HepG2 (cell line): ENCODE measurements at regions not wholly inside any gene's neighbourhood (a gene's known extent, or its start where the extent isn't known, plus 50 kb on each side); places are given as distances from the start of the nearest gene placed in this dataset.

Experiments
- ATAC-seq: fragments of 200-7000 bp; cut with Tn5 transposase; 3 replicates; pipeline ENCODE4 v1.9.1; 2020; ENCODE audit warnings: mild to moderate bottlenecking, moderate library complexity
- BruUV-seq: library from RNA; stranded (reverse); fragments of 400-500 nt; replicated peaks from 2 replicates; lab custom pipeline; 2021; lab: Mats Ljungman, UMichigan
- CTCF ChIA-PET: fragments of 300-600 bp; formaldehyde crosslinking; extraction: SDS; loops from one replicate; lab custom pipeline; 2021; ENCODE audit warnings: low total read pairs, inconsistent platforms, low intra/inter-chr PET ratio; lab: Yijun Ruan, JAX
- POLR2A ChIA-PET: fragments of 350-600 bp; sonication (Branson Sonifier 250); formaldehyde crosslinking; loops from one replicate; lab custom pipeline; 2020; ENCODE audit warnings: antibody characterized with exemption, inconsistent platforms; lab: Yijun Ruan, JAX
- DNase-seq: peaks from one replicate; pipeline ENCODE4 v3.0.0-alpha.2; 2015; ENCODE audit warnings: low spot score
- FAIRE-seq: peaks from 3 replicates; lab custom pipeline; 2011; peaks lifted over from hg19 to GRCh38; lab: Jason Lieb, UNC
- H2AFZ ChIP-seq: one replicate; pipeline ENCODE4 v1.6.1; 2011; ENCODE audit warnings: low read length, inconsistent platforms
- H3K27ac ChIP-seq: fragments of 300-600 bp; 3 replicates; pipeline ENCODE4 v1.8.0; 2011; ENCODE audit warnings: mixed run types, mild to moderate bottlenecking, mixed read lengths, low read length, inconsistent platforms; ENCODE audit not compliant: insufficient read depth; ENCODE audit errors: extremely low read length
- H3K27me3 ChIP-seq, 2 experiments: fragments of 200-600 bp in 1 of 2; 2 replicates in 1 of 2; 3 replicates in 1 of 2; pipeline versions ENCODE4 v1.6.0 to v1.8.0; 2011; ENCODE audit warnings: low read length in 2 of 2, mild to moderate bottlenecking in 2 of 2, moderate library complexity in 2 of 2, inconsistent platforms in 1 of 2; ENCODE audit not compliant: insufficient read depth in 2 of 2, control insufficient read depth in 1 of 2
- H3K36me3 ChIP-seq, 2 experiments: fragments of 200-600 bp in 1 of 2; replicated peaks in 1 of 2; 2 replicates in 1 of 2; 3 replicates in 1 of 2; pipeline versions ENCODE4 v1.5.1 to v1.8.0; 2011; ENCODE audit warnings: low read length in 2 of 2, inconsistent platforms in 1 of 2; ENCODE audit not compliant: insufficient read depth in 2 of 2, control insufficient read depth in 1 of 2
- H3K4me1 ChIP-seq: 2 replicates; pipeline ENCODE4 v1.5.1; 2012; ENCODE audit warnings: low read length, inconsistent platforms; ENCODE audit not compliant: insufficient read depth
- H3K4me2 ChIP-seq: 2 replicates; pipeline ENCODE4 v1.6.0; 2011; ENCODE audit warnings: low read depth, low read length, inconsistent platforms
- H3K4me3 ChIP-seq, 3 experiments: fragments of 200-600 bp in 1 of 3; sonication (generic), shearing (Covaris generic) in 1 of 3; replicated peaks in 1 of 3; 2 replicates each; pipeline ENCODE4 v1.5.1; 2011 to 2016; ENCODE audit warnings: low read length in 3 of 3, inconsistent platforms in 2 of 3, low read depth in 2 of 3, mild to moderate bottlenecking in 2 of 3, control low read depth in 1 of 3, mixed read lengths in 1 of 3; ENCODE audit not compliant: insufficient read depth in 1 of 3
- H3K79me2 ChIP-seq: one replicate; pipeline ENCODE4 v1.6.1; 2011; ENCODE audit warnings: low read length, inconsistent platforms; ENCODE audit not compliant: insufficient read depth
- H3K9ac ChIP-seq: 2 replicates; pipeline ENCODE4 v1.6.0; 2011; ENCODE audit warnings: mild to moderate bottlenecking, low read depth, low read length, inconsistent platforms; ENCODE audit not compliant: insufficient read depth
- H3K9me3 ChIP-seq: 2 replicates; pipeline ENCODE4 v1.5.1; 2012; ENCODE audit warnings: mild to moderate bottlenecking, low read length
- H4K20me1 ChIP-seq: 2 replicates; pipeline ENCODE4 v1.6.0; 2011; ENCODE audit warnings: inconsistent platforms, mild to moderate bottlenecking, low read length, moderate library complexity; ENCODE audit not compliant: insufficient read depth
- AFF4 ChIP-seq: sonication (generic); formaldehyde crosslinking; IDR thresholded peaks from 2 replicates; pipeline ENCODE4 v1.4.0; 2020; ENCODE audit warnings: missing genetic modification reagents
- ELF3 ChIP-seq: IDR thresholded peaks from 2 replicates; pipeline ENCODE4 v1.6.1; 2016; ENCODE audit warnings: missing genetic modification reagents, missing compliant biosample characterization
- ETV6 ChIP-seq: sonication (generic); formaldehyde crosslinking; conservative IDR thresholded peaks from 2 replicates; pipeline ENCODE4 v1.4.0; 2020; ENCODE audit warnings: missing genetic modification reagents
- KLF15 ChIP-seq: sonication (generic); formaldehyde crosslinking; IDR thresholded peaks from 2 replicates; pipeline ENCODE4 v1.8.1; 2023; ENCODE audit warnings: borderline replicate concordance, mild to moderate bottlenecking, inconsistent platforms, missing genetic modification reagents, mixed read lengths
- MIER3 ChIP-seq: IDR thresholded peaks from 2 replicates; pipeline ENCODE4 v1.6.1; 2016; ENCODE audit warnings: missing compliant biosample characterization, borderline replicate concordance
- TFE3 ChIP-seq: IDR thresholded peaks from 2 replicates; pipeline ENCODE4 v1.6.1; 2016
- ZNF230 ChIP-seq: sonication (generic); formaldehyde crosslinking; IDR thresholded peaks from 2 replicates; pipeline ENCODE4 v1.4.0; 2020; ENCODE audit warnings: mild to moderate bottlenecking, missing genetic modification reagents
- ZNF292 ChIP-seq: sonication (generic); formaldehyde crosslinking; IDR thresholded peaks from 2 replicates; pipeline ENCODE4 v1.8.1; 2022; ENCODE audit warnings: mild to moderate bottlenecking, low read depth, missing genetic modification reagents, borderline replicate concordance
- ZNF30 ChIP-seq: sonication (generic); formaldehyde crosslinking; IDR thresholded peaks from 2 replicates; pipeline ENCODE4 v1.5.0; 2020; ENCODE audit warnings: mild to moderate bottlenecking, missing genetic modification reagents
- ZNF451 ChIP-seq: sonication (generic); formaldehyde crosslinking; IDR thresholded peaks from 2 replicates; pipeline ENCODE4 v1.5.0; 2020; ENCODE audit warnings: mild to moderate bottlenecking, missing genetic modification reagents
- ZNF674 ChIP-seq: sonication (generic); formaldehyde crosslinking; IDR thresholded peaks from 2 replicates; pipeline ENCODE4 v1.5.0; 2020; ENCODE audit warnings: low read depth, mild to moderate bottlenecking, missing genetic modification reagents
- ZNF772 ChIP-seq: sonication (generic); formaldehyde crosslinking; IDR thresholded peaks from 2 replicates; pipeline ENCODE4 v1.5.0; 2020; ENCODE audit warnings: mild to moderate bottlenecking, missing genetic modification reagents
- WGBS: methylation state at CpG from one replicate; pipeline ENCODE4 v1.1.6; 2017; ENCODE audit warnings: low lambda C conversion rate; 5-methylcytosine and 5-hydroxymethylcytosine counted together
- in situ Hi-C: cut with HindIII; loops from 2 replicates; pipeline ENCODE4 v1.10.0; 2017; ENCODE audit warnings: low pct_unique_long_range_greater_than_20kb; ENCODE audit not compliant: extremely low pct_ligation_motif_present
- intact Hi-C: fragments of 100-400 bp; cut with micrococcal nuclease; formaldehyde crosslinking; loops from one replicate; pipeline ENCODE4 v1.10.0; 2022; ENCODE audit not compliant: unreplicated experiment
- TF ChIP-seq, protein P1 (sequence below): sonication (generic); formaldehyde crosslinking; IDR thresholded peaks from 2 replicates; pipeline ENCODE4 v1.4.0; 2020; ENCODE audit warnings: missing genetic modification reagents

- CTCF ChIA-PET = no interaction called here
- H4K20me1 ChIP-seq = no peaks in the 10 kb centered on the region
- ATAC-seq (no peak), DNase-seq (no peak), FAIRE-seq (no peak)
- intact Hi-C loops (no loop called here), in situ Hi-C loops (no loop called here)
- TF ChIP-seq ETV6 = no peak
- no peak for TF ChIP-seq ELF3 (CRISPR knock-in tag)
- TF ChIP-seq, protein P1, sequence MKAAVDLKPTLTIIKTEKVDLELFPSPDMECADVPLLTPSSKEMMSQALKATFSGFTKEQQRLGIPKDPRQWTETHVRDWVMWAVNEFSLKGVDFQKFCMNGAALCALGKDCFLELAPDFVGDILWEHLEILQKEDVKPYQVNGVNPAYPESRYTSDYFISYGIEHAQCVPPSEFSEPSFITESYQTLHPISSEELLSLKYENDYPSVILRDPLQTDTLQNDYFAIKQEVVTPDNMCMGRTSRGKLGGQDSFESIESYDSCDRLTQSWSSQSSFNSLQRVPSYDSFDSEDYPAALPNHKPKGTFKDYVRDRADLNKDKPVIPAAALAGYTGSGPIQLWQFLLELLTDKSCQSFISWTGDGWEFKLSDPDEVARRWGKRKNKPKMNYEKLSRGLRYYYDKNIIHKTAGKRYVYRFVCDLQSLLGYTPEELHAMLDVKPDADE (CRISPR knock-in tag) = no peak
- TF ChIP-seq ZNF30 = no peak
- TF ChIP-seq TFE3 = no peak
- no peak for TF ChIP-seq KLF15
- no peak for TF ChIP-seq ZNF772 (CRISPR knock-in tag)
- TF ChIP-seq AFF4 (CRISPR knock-in tag) = no peak
- TF ChIP-seq ZNF230 (CRISPR knock-in tag) = no peak
- TF ChIP-seq ZNF674 = no peak
- no peak for TF ChIP-seq MIER3
- TF ChIP-seq ZNF292 (CRISPR knock-in tag) = no peak
- TF ChIP-seq ZNF451 (CRISPR knock-in tag) = no peak
- H3K79me2 ChIP-seq = no peaks in the 10 kb centered on the region
- no peak overlapping the region for H3K4me3 ChIP-seq
- no TSS peak for BruUV-seq
- H3K27ac ChIP-seq = no peak overlapping the region
- H3K9me3 ChIP-seq = no peaks in the 10 kb centered on the region
- H3K4me2 ChIP-seq = no peak overlapping the region
- H2AFZ ChIP-seq = no peak overlapping the region
- H3K27me3 ChIP-seq = no peaks in the 10 kb centered on the region
- POLR2A ChIA-PET = no interaction called here
- no peak overlapping the region for H3K9ac ChIP-seq
- no peaks in the 10 kb centered on the region for H3K4me1 ChIP-seq
- no peaks in the 10 kb centered on the region for H3K36me3 ChIP-seq
- WGBS = 0% methylated on average over 3 of the region's 3 CpGs
These were observed 448.7 kb downstream of the RAB38 start for GRCh38 chr11:87726506-87726905.
